HCT116 (cell line): ENCODE measurements at regions not wholly inside any gene's neighbourhood (a gene's known extent, or its start where the extent isn't known, plus 50 kb on each side); places are given as distances from the start of the nearest gene placed in this dataset.

ENCODE experiments used
- ATAC-seq: fragments of 200-7000 bp; cut with Tn5 transposase; 2 replicates; pipeline ENCODE4 v1.9.1; 2020; ENCODE audit warnings: mild to moderate bottlenecking, moderate library complexity
- BruUV-seq: library from RNA; stranded (reverse); fragments of 400-500 nt; replicated peaks from 2 replicates; lab custom pipeline; 2021; lab: Mats Ljungman, UMichigan
- CTCF ChIA-PET: fragments of 300-600 bp; sonication (Branson Sonifier 250); formaldehyde crosslinking; loops from one replicate; lab custom pipeline; 2021; ENCODE audit warnings: antibody characterized with exemption; lab: Charles Lee
- POLR2A ChIA-PET: fragments of 300-600, 350-600 bp; sonication (Branson Sonifier 250); formaldehyde crosslinking; loops from one replicate; lab custom pipeline; 2021; ENCODE audit warnings: antibody characterized with exemption; lab: Charles Lee
- RAD21 ChIA-PET, 2 experiments: fragments of 300-600 bp; sonication (Branson Sonifier 250); formaldehyde crosslinking; loops; one replicate each; lab custom pipeline; 2023; ENCODE audit warnings: low total read pairs in 2 of 2; ENCODE audit not compliant: uncharacterized antibody in 2 of 2, unreplicated experiment in 2 of 2, low non-redundant PET in 1 of 2; lab: Charles Lee
- DNase-seq: peaks from one replicate; pipeline ENCODE4 v3.0.0-alpha.2; 2010; ENCODE audit warnings: low read depth, low spot score
- H2AFZ ChIP-seq: fragments of 200-600 bp; shearing (Covaris generic), sonication (generic); 2 replicates; pipeline ENCODE4 v1.6.1; 2017; ENCODE audit warnings: low read depth, mixed run types, mixed read lengths, antibody characterized with exemption, low read length; ENCODE audit not compliant: poor library complexity, severe bottlenecking
- H3K27ac ChIP-seq: 2 replicates; pipeline ENCODE4 v1.5.1; 2012; ENCODE audit warnings: low read depth, low read length
- H3K27me3 ChIP-seq: fragments of 200-600 bp; sonication (generic); 2 replicates; pipeline ENCODE4 v1.6.1; 2016; ENCODE audit warnings: mixed run types, low read length, mixed read lengths; ENCODE audit not compliant: insufficient read depth
- H3K36me3 ChIP-seq, 2 experiments: fragments of 200-500 bp in 1 of 2; fragments of 200-600 bp in 1 of 2; sonication (Bioruptor generic) in 1 of 2; sonication (generic) in 1 of 2; 2 replicates each; pipeline versions ENCODE4 v1.5.1 to v1.6.1; 2014 to 2016; ENCODE audit warnings: low read length in 2 of 2, inconsistent platforms in 1 of 2, mixed read lengths in 1 of 2, mixed run types in 1 of 2; ENCODE audit not compliant: insufficient read depth in 2 of 2, control insufficient read depth in 1 of 2
- H3K4me1 ChIP-seq, 2 experiments: fragments of 200-600 bp in 1 of 2; sonication (generic) in 1 of 2; 2 replicates each; pipeline versions ENCODE4 v1.5.1 to v1.6.1; 2012 to 2017; ENCODE audit warnings: low read length in 2 of 2, inconsistent platforms in 1 of 2, mild to moderate bottlenecking in 1 of 2, mixed read lengths in 1 of 2, mixed run types in 1 of 2, moderate library complexity in 1 of 2; ENCODE audit not compliant: insufficient read depth in 2 of 2, control insufficient read depth in 1 of 2
- H3K4me2 ChIP-seq: fragments of 200-600 bp; sonication (generic); 2 replicates; pipeline ENCODE4 v1.6.1; 2017; ENCODE audit warnings: mixed run types, low read length, mixed read lengths
- H3K4me3 ChIP-seq, 2 experiments: fragments of 200-600 bp in 1 of 2; sonication (generic) in 1 of 2; replicated peaks in 1 of 2; 2 replicates each; pipeline ENCODE4 v1.5.1; 2011 to 2016; ENCODE audit warnings: low read length in 2 of 2, control low read depth in 1 of 2, low read depth in 1 of 2, mild to moderate bottlenecking in 1 of 2, mixed read lengths in 1 of 2, mixed run types in 1 of 2
- H3K79me2 ChIP-seq: fragments of 200-600 bp; sonication (generic); 2 replicates; pipeline ENCODE4 v1.6.1; 2017; ENCODE audit warnings: mild to moderate bottlenecking, mixed run types, low read length, moderate library complexity, mixed read lengths; ENCODE audit not compliant: insufficient read depth
- H3K9ac ChIP-seq: fragments of 200-600 bp; sonication (generic); 2 replicates; pipeline ENCODE4 v1.6.1; 2016; ENCODE audit warnings: low read length, mixed read lengths
- H3K9me2 ChIP-seq: fragments of 200-600 bp; sonication (generic), shearing (Covaris generic); 2 replicates; pipeline ENCODE4 v1.6.1; 2017; ENCODE audit warnings: mixed run types, mild to moderate bottlenecking, moderate library complexity; ENCODE audit not compliant: insufficient read depth
- H3K9me3 ChIP-seq, 2 experiments: fragments of 200-500 bp in 1 of 2; fragments of 200-600 bp in 1 of 2; sonication (Bioruptor generic) in 1 of 2; sonication (generic) in 1 of 2; 2 replicates each; pipeline ENCODE4 v1.6.1; 2014 to 2017; ENCODE audit warnings: low read length in 2 of 2, mixed read lengths in 2 of 2, inconsistent platforms in 1 of 2, low read depth in 1 of 2, mild to moderate bottlenecking in 1 of 2, mixed run types in 1 of 2, moderate library complexity in 1 of 2; ENCODE audit not compliant: control insufficient read depth in 1 of 2, insufficient read depth in 1 of 2
- H4K20me1 ChIP-seq: fragments of 200-600 bp; sonication (generic), shearing (Covaris generic); 2 replicates; pipeline ENCODE4 v1.6.1; 2017; ENCODE audit warnings: mixed run types, mild to moderate bottlenecking, moderate library complexity; ENCODE audit not compliant: insufficient read depth
- JUND ChIP-seq: IDR thresholded peaks from 2 replicates; pipeline ENCODE4 v1.6.1; 2012
- POLR2AphosphoS5 ChIP-seq: IDR thresholded peaks from 2 replicates; pipeline ENCODE4 v1.6.1; 2011; ENCODE audit warnings: mild to moderate bottlenecking, low read depth, low read length, moderate library complexity
- RAD21 ChIP-seq: IDR thresholded peaks from 2 replicates; pipeline ENCODE4 v1.6.1; 2012; ENCODE audit warnings: low read depth, mild to moderate bottlenecking
- SIN3A ChIP-seq: IDR thresholded peaks from 2 replicates; pipeline ENCODE4 v1.6.1; 2012; ENCODE audit warnings: low read depth
- SP1 ChIP-seq: IDR thresholded peaks from 2 replicates; pipeline ENCODE4 v1.6.1; 2012; ENCODE audit warnings: low read depth
- YY1 ChIP-seq: IDR thresholded peaks from 2 replicates; pipeline ENCODE4 v1.6.1; 2011; ENCODE audit warnings: low read length, low read depth, moderate library complexity, mild to moderate bottlenecking; ENCODE audit not compliant: insufficient replicate concordance; ENCODE audit errors: extremely low read depth
- intact Hi-C: fragments of 100-400 bp; cut with micrococcal nuclease; formaldehyde crosslinking; loops from 2 replicates; pipeline ENCODE4 v1.10.0; 2022
- TF ChIP-seq, protein P1 (sequence below): IDR thresholded peaks from 2 replicates; pipeline ENCODE4 v1.6.1; 2012; ENCODE audit warnings: low read depth
- TF ChIP-seq, protein P2 (sequence below), 3 experiments: fragments of 200-600 bp in 1 of 3; sonication (generic) in 1 of 3; IDR thresholded peaks in 2 of 3; conservative IDR thresholded peaks in 1 of 3; 2 replicates each; pipeline ENCODE4 v1.5.1; 2012 to 2017; ENCODE audit warnings: low read depth in 2 of 3, low read length in 2 of 3, antibody characterized with exemption in 1 of 3, borderline replicate concordance in 1 of 3, control low read depth in 1 of 3, mild to moderate bottlenecking in 1 of 3, mixed read lengths in 1 of 3, mixed run types in 1 of 3, moderate library complexity in 1 of 3; ENCODE audit not compliant: insufficient read depth in 1 of 3

DNA sequence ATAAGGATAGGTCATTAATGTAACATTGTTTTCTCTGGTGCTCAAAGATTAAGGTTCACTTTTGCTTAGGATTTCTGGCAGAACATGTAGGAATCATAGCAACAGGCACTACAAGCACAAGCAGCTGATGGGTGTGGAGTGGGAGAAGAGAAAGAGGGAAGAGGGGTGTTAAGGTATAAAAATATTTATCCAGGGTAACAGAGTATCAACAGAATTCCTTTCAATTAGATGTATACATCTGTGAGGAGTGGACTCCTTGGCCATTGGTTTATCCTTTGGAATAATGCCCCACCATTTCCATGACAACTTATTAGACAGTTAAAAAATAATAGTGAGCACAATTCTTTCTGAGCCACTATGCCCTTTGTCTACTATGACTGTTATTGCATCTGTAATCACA is 388.3 kb upstream of the DDHD1 start (continued):
- TF ChIP-seq YY1: no peak
- TF ChIP-seq, protein P1, sequence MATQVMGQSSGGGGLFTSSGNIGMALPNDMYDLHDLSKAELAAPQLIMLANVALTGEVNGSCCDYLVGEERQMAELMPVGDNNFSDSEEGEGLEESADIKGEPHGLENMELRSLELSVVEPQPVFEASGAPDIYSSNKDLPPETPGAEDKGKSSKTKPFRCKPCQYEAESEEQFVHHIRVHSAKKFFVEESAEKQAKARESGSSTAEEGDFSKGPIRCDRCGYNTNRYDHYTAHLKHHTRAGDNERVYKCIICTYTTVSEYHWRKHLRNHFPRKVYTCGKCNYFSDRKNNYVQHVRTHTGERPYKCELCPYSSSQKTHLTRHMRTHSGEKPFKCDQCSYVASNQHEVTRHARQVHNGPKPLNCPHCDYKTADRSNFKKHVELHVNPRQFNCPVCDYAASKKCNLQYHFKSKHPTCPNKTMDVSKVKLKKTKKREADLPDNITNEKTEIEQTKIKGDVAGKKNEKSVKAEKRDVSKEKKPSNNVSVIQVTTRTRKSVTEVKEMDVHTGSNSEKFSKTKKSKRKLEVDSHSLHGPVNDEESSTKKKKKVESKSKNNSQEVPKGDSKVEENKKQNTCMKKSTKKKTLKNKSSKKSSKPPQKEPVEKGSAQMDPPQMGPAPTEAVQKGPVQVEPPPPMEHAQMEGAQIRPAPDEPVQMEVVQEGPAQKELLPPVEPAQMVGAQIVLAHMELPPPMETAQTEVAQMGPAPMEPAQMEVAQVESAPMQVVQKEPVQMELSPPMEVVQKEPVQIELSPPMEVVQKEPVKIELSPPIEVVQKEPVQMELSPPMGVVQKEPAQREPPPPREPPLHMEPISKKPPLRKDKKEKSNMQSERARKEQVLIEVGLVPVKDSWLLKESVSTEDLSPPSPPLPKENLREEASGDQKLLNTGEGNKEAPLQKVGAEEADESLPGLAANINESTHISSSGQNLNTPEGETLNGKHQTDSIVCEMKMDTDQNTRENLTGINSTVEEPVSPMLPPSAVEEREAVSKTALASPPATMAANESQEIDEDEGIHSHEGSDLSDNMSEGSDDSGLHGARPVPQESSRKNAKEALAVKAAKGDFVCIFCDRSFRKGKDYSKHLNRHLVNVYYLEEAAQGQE: no peak
- TF ChIP-seq POLR2AphosphoS5: no peak
- TF ChIP-seq SP1: no peak

DNA sequence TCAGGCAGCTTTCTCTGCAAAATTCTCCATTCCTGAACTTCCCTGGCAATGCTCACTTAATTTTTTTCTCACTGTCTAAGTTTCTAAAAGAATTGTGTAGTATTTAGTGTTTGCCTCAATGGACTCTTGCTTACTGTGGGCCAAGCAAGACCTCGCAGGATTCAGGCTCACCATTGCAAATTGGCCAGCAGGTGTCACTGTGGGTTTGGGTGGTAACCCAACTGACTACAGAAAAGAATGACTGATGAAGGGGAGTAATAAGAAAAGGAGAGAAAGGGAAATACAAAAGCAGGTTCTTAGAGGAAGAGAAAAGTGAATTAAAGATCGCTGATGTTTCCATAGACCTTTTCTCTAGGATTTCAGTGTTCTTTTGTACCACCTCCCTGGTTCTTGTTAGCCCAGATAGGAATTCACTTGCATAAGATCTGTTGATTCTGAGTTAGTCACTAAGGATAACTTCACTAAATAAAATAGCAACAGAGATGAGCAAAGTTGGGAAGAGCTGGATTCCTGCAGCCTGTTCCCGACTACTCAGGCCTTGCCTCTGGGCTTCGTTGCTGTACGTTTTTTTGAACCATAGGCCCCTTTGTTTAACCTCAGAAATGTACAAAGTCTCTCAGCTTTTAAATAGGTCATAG is 386.5 kb upstream of the DDHD1 start:
- Histone ChIP-seq H3K4me1 (peaks cover 14 to 23% of the 10 kb centered on the region in 2 experiments; a peak in 3 of 4 replicates), H3K9ac (no peak overlapping the region), H2AFZ (peak overlapping the region; percentile 82), H3K4me3 (no peak overlapping the region), H3K36me3 (no peaks in the 10 kb centered on the region), H3K27ac (peak overlapping the region; percentile 34; the same call in 1 of the 2 replicates), H3K9me2 (no peaks in the 10 kb centered on the region), H3K79me2 (no peaks in the 10 kb centered on the region), H3K4me2 (peak overlapping the region; percentile 13; the same call in 1 of the 2 replicates), H4K20me1 (no peaks in the 10 kb centered on the region), H3K27me3 (no peaks in the 10 kb centered on the region), H3K9me3 (no peaks in the 10 kb centered on the region)
- intact Hi-C loops: loop anchor here (1.0 to 5.0 kb wide), 5 partner anchors 107 to 799 kb away; no protein-coding TSS in a partner anchor
- ATAC-seq (peak; percentile 95), DNase-seq (peak; percentile 71)
- ChIA-PET CTCF (interaction anchor here (0.7 to 2.2 kb wide), 12 partner anchors 8 to 808 kb away, joined by 3 to 15 read pairs (median 4); no protein-coding TSS in a partner anchor), RAD21 (interaction anchor here in 1 of 2 experiments (0.6 to 1.4 kb wide), 2 partner anchors 376 to 808 kb away, joined by 4 to 5 read pairs; no protein-coding TSS in a partner anchor), POLR2A (no interaction called here)
- BruUV-seq: no TSS peak
- no peak for TF ChIP-seq JUND
- TF ChIP-seq, protein P2, sequence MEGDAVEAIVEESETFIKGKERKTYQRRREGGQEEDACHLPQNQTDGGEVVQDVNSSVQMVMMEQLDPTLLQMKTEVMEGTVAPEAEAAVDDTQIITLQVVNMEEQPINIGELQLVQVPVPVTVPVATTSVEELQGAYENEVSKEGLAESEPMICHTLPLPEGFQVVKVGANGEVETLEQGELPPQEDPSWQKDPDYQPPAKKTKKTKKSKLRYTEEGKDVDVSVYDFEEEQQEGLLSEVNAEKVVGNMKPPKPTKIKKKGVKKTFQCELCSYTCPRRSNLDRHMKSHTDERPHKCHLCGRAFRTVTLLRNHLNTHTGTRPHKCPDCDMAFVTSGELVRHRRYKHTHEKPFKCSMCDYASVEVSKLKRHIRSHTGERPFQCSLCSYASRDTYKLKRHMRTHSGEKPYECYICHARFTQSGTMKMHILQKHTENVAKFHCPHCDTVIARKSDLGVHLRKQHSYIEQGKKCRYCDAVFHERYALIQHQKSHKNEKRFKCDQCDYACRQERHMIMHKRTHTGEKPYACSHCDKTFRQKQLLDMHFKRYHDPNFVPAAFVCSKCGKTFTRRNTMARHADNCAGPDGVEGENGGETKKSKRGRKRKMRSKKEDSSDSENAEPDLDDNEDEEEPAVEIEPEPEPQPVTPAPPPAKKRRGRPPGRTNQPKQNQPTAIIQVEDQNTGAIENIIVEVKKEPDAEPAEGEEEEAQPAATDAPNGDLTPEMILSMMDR (IDR thresholded peaks at IDR 0.05 in 2 of 3, conservative IDR thresholded peaks at IDR 0.05 in 1 of 3; ENCODE audit: borderline replicate concordance in 1 of 3, insufficient read depth in 1 of 3, low read depth in 2 of 3, low read length in 2 of 3): peak; percentile 73 to 96 (median 85)
- TF ChIP-seq RAD21: peak; percentile 93
- no peak for TF ChIP-seq SIN3A
